PC-3 (cell line): ENCODE measurements at regions not wholly inside any gene's neighbourhood (a gene's known extent, or its start where the extent isn't known, plus 50 kb on each side); places are given as distances from the start of the nearest gene placed in this dataset.

Experiments used
- ATAC-seq: fragments of 200-7000 bp; cut with Tn5 transposase; 2 replicates; pipeline ENCODE4 v1.9.1; 2020; ENCODE audit warnings: mild to moderate bottlenecking, moderate library complexity
- BruUV-seq: library from RNA; stranded (reverse); fragments of 400-500 nt; replicated peaks from 2 replicates; lab custom pipeline; 2021; lab: Mats Ljungman, UMichigan
- CTCF ChIA-PET: fragments of 300-600 bp; sonication (Branson Sonifier 250); formaldehyde crosslinking; loops from one replicate; lab custom pipeline; 2022; ENCODE audit warnings: antibody characterized with exemption; lab: Charles Lee
- POLR2A ChIA-PET: fragments of 300-600 bp; sonication (Branson Sonifier 250); formaldehyde crosslinking; loops from one replicate; lab custom pipeline; 2022; ENCODE audit warnings: antibody characterized with exemption; ENCODE audit not compliant: unreplicated experiment; lab: Charles Lee
- DNase-seq: peaks from one replicate; pipeline ENCODE4 v3.0.0-alpha.2; 2015
- H2AFZ ChIP-seq: fragments of 300-600 bp; sonication (generic); 2 replicates; pipeline ENCODE4 v1.6.0; 2016; ENCODE audit warnings: antibody characterized with exemption, low read length
- H3F3A ChIP-seq: fragments of 300-600 bp; sonication (generic); one replicate; pipeline ENCODE4 v1.6.0; 2017; ENCODE audit warnings: antibody characterized with exemption, low read length, control low read depth, mild to moderate bottlenecking; ENCODE audit not compliant: unreplicated experiment
- H3K27ac ChIP-seq: fragments of 300-600 bp; sonication (generic); 2 replicates; pipeline ENCODE4 v1.5.1; 2016; ENCODE audit warnings: mild to moderate bottlenecking, low read length
- H3K27me3 ChIP-seq: fragments of 300-600 bp; sonication (generic); 2 replicates; pipeline ENCODE4 v1.6.1; 2016; ENCODE audit warnings: low read length, mixed read lengths
- H3K36me3 ChIP-seq: fragments of 300-600 bp; sonication (generic); 2 replicates; pipeline ENCODE4 v1.6.1; 2016; ENCODE audit warnings: low read depth, mixed run types, low read length, mixed read lengths
- H3K4me1 ChIP-seq: fragments of 300-600 bp; sonication (generic); 2 replicates; pipeline ENCODE4 v1.5.1; 2016; ENCODE audit warnings: low read length; ENCODE audit not compliant: insufficient read depth
- H3K4me2 ChIP-seq: fragments of 300-600 bp; sonication (generic); 2 replicates; pipeline ENCODE4 v1.6.0; 2016; ENCODE audit warnings: low read length
- H3K4me3 ChIP-seq: fragments of 300-600 bp; sonication (generic); 2 replicates; pipeline ENCODE4 v1.5.1; 2016; ENCODE audit warnings: mild to moderate bottlenecking, low read length, mixed read lengths
- H3K79me2 ChIP-seq: fragments of 300-600 bp; sonication (generic); 2 replicates; pipeline ENCODE4 v1.6.1; 2017; ENCODE audit warnings: low read length, mixed read lengths
- H3K9ac ChIP-seq: fragments of 300-600 bp; sonication (generic); 2 replicates; pipeline ENCODE4 v1.6.0; 2016; ENCODE audit warnings: mild to moderate bottlenecking, low read length
- H3K9me2 ChIP-seq: fragments of 300-600 bp; sonication (generic); replicated peaks from 2 replicates; pipeline ENCODE4 v1.6.1; 2016; ENCODE audit warnings: mixed run types, low read length, mixed read lengths
- H3K9me3 ChIP-seq: fragments of 300-600 bp; sonication (generic); 2 replicates; pipeline ENCODE4 v1.6.1; 2016; ENCODE audit warnings: low read length, mixed read lengths
- H4K20me1 ChIP-seq: fragments of 300-600 bp; sonication (generic); 2 replicates; pipeline ENCODE4 v1.6.1; 2016; ENCODE audit warnings: low read length, mixed read lengths
- CTCF ChIP-seq: fragments of 300-600 bp; sonication (generic); conservative IDR thresholded peaks from 2 replicates; pipeline ENCODE4 v1.5.1; 2017; ENCODE audit warnings: antibody characterized with exemption, low read depth, mild to moderate bottlenecking, low read length
- EZH2 ChIP-seq: fragments of 300-600 bp; sonication (generic); IDR thresholded peaks from one replicate; pipeline ENCODE4 v1.6.1; 2017; ENCODE audit warnings: antibody characterized with exemption, mild to moderate bottlenecking, low read length; ENCODE audit not compliant: unreplicated experiment
- EZH2phosphoT487 ChIP-seq: fragments of 300-600 bp; sonication (generic); IDR thresholded peaks from 2 replicates; pipeline ENCODE4 v1.6.1; 2018; ENCODE audit warnings: mild to moderate bottlenecking, antibody characterized with exemption, low read length, borderline replicate concordance
- intact Hi-C: fragments of 100-400 bp; cut with micrococcal nuclease; formaldehyde crosslinking; loops from 2 replicates; pipeline ENCODE4 v1.9.0; 2023

DNA sequence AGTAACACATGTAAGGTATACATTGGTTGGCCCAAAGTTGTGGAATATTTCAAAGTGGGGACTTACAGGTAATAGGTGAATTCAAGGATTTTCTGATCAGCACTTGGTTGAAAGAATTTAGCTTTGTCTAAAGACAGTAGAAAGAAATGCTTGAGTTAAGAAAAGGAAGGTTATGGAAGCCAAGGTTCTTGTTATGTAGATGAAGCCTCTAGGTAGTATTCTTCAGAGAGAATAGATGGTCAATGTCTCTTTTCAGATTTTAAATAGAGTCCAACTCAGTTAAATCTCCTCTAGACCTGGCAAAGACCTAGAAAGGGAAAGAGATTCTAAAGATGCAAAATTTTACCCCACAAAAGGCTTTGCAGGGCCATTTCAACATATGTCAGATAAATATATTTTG is 157.4 kb downstream of the ANKRD30B start:
- no peaks in the 10 kb centered on the region for H3K36me3 ChIP-seq
- H3K9me3 ChIP-seq: no peaks in the 10 kb centered on the region
- H3K27ac ChIP-seq: no peak overlapping the region
- H3K9me2 ChIP-seq: no peaks in the 10 kb centered on the region
- H2AFZ ChIP-seq: no peak overlapping the region
- no peaks in the 10 kb centered on the region for H3F3A ChIP-seq
- no peaks in the 10 kb centered on the region for H4K20me1 ChIP-seq
- ChIA-PET POLR2A (no interaction called here), CTCF (no interaction called here)
- no peak overlapping the region for H3K4me2 ChIP-seq
- no peaks in the 10 kb centered on the region for H3K4me1 ChIP-seq
- no peak for ATAC-seq
- H3K9ac ChIP-seq: no peak overlapping the region
- no TSS peak for BruUV-seq
- no peaks in the 10 kb centered on the region for H3K27me3 ChIP-seq
- intact Hi-C loops: no loop called here
- TF ChIP-seq EZH2phosphoT487: no peak
- no peak for TF ChIP-seq CTCF
- TF ChIP-seq EZH2: no peak
- DNase-seq: no peak
- no peak overlapping the region for H3K4me3 ChIP-seq
- no peaks in the 10 kb centered on the region for H3K79me2 ChIP-seq

DNA sequence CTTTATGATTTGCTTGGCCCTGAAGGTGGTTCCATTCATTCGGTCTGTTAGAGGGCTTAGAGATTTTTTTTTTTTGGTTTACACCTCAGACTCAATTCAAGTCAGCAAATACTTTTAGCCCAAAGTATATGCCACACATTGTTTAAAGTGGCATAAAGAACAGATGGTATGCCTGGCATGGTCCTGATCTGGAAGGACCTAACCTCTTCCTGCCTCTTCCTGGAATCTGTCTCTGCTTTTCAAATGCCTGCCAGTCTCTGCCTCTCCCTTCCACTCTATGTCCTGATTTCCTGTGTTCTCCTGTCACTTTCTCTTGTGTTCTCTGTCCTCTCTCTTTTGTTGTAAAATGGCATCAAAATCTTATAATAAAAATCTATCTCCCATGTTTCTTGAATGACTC is 158.0 kb downstream of the ANKRD30B start:
- no TSS peak for BruUV-seq
- Histone ChIP-seq H3K4me2 (no peak overlapping the region), H3K4me3 (no peak overlapping the region), H3K9me3 (no peaks in the 10 kb centered on the region), H3K79me2 (no peaks in the 10 kb centered on the region), H3K4me1 (no peaks in the 10 kb centered on the region), H3K27me3 (no peaks in the 10 kb centered on the region), H3K9me2 (no peaks in the 10 kb centered on the region), H4K20me1 (no peaks in the 10 kb centered on the region), H3K27ac (no peak overlapping the region), H3K9ac (no peak overlapping the region), H2AFZ (no peak overlapping the region), H3F3A (no peaks in the 10 kb centered on the region), H3K36me3 (no peaks in the 10 kb centered on the region)
- intact Hi-C loops: no loop called here
- no peak for DNase-seq
- POLR2A ChIA-PET: no interaction called here
- no peak for TF ChIP-seq CTCF
- no peak for TF ChIP-seq EZH2phosphoT487
- TF ChIP-seq EZH2: no peak
- ATAC-seq: no peak
- CTCF ChIA-PET: no interaction called here

- TF ChIP-seq CTCF: no peak
- no peak for TF ChIP-seq EZH2
- no peak for TF ChIP-seq EZH2phosphoT487
- Histone ChIP-seq H3K27ac (no peak overlapping the region), H3K27me3 (no peaks in the 10 kb centered on the region), H3K9me2 (no peaks in the 10 kb centered on the region), H3K9me3 (no peaks in the 10 kb centered on the region), H4K20me1 (no peaks in the 10 kb centered on the region), H3K79me2 (no peaks in the 10 kb centered on the region), H3F3A (no peaks in the 10 kb centered on the region), H3K36me3 (no peaks in the 10 kb centered on the region), H2AFZ (no peak overlapping the region), H3K4me2 (no peak overlapping the region), H3K4me1 (no peaks in the 10 kb centered on the region), H3K4me3 (no peak overlapping the region), H3K9ac (no peak overlapping the region)
- intact Hi-C loops: no loop called here
- DNase-seq: no peak
- ChIA-PET CTCF (no interaction called here), POLR2A (no interaction called here)
- no peak for ATAC-seq
- BruUV-seq: no TSS peak
Measured at GRCh38 chr18:14907420-14907819, 159.4 kb downstream of the ANKRD30B start.
